ENCODE measurements at regions not wholly inside any gene's neighbourhood (a gene's known extent, or its start where the extent isn't known, plus 50 kb on each side); places are given as distances from the start of the nearest gene placed in this dataset.

- H3K27me3 ChIP-seq (ENCODE audit: control insufficient read depth, insufficient read depth, low read length, poor library complexity, severe bottlenecking), result no peaks in the 10 kb centered on the region
- 93% methylated on average over 4 of the region's 4 CpGs for WGBS, 2 experiments
- H3K36me3 ChIP-seq (ENCODE audit: control insufficient read depth, insufficient read depth, low read length), result no peaks in the 10 kb centered on the region
These were observed 146.2 kb downstream of the PLPP3 start for GRCh38 chr1:56433056-56433577.

GRCh38 chr1:56432166-56432971 lies 147.0 kb downstream of the PLPP3 start:
- Histone ChIP-seq H3K27me3 (ENCODE audit: control insufficient read depth, insufficient read depth, low read length, poor library complexity, severe bottlenecking) (no peaks in the 10 kb centered on the region), H3K36me3 (ENCODE audit: control insufficient read depth, insufficient read depth, low read length) (no peaks in the 10 kb centered on the region), H3K27ac (ENCODE audit: insufficient read depth, low read depth, low read length, poor library complexity, severe bottlenecking) (no peak overlapping the region), H3K9me3 (ENCODE audit: control insufficient read depth, low read length) (no peaks in the 10 kb centered on the region), H3K4me3 (ENCODE audit: insufficient read depth, low read depth, low read length) (no peak overlapping the region), H3K4me1 (ENCODE audit: control insufficient read depth, insufficient read depth, low read length) (peaks cover 40% of the 10 kb centered on the region)
- 68 to 77% methylated on average over 8 of the region's 8 CpGs for WGBS, 2 experiments

More at GRCh38 chr1:56433056-56433577, 146.2 kb downstream of the PLPP3 start:
- Histone ChIP-seq H3K4me1 (ENCODE audit: control insufficient read depth, insufficient read depth, low read length) (peaks cover 47% of the 10 kb centered on the region), H3K27ac (ENCODE audit: insufficient read depth, low read depth, low read length, poor library complexity, severe bottlenecking) (no peak overlapping the region), H3K9me3 (ENCODE audit: control insufficient read depth, low read length) (no peaks in the 10 kb centered on the region), H3K4me3 (ENCODE audit: insufficient read depth, low read depth, low read length) (no peak overlapping the region)

- Histone ChIP-seq H3K27me3 (ENCODE audit: control insufficient read depth, insufficient read depth, low read length, poor library complexity, severe bottlenecking) (peaks cover 9% of the 10 kb centered on the region), H3K27ac (ENCODE audit: insufficient read depth, low read depth, low read length, poor library complexity, severe bottlenecking) (no peak overlapping the region), H3K9me3 (ENCODE audit: control insufficient read depth, low read length) (no peaks in the 10 kb centered on the region), H3K4me1 (ENCODE audit: control insufficient read depth, insufficient read depth, low read length) (peaks cover 32% of the 10 kb centered on the region), H3K4me3 (ENCODE audit: insufficient read depth, low read depth, low read length) (no peak overlapping the region), H3K36me3 (ENCODE audit: control insufficient read depth, insufficient read depth, low read length) (no peaks in the 10 kb centered on the region)
- 85 to 89% methylated on average over 4 of the region's 4 CpGs for WGBS, 2 experiments
These were observed 149.1 kb downstream of the PLPP3 start for GRCh38 chr1:56430141-56430839.

GRCh38 chr1:56429288-56429687 lies 150.1 kb downstream of the PLPP3 start:
- Histone ChIP-seq H3K27me3 (ENCODE audit: control insufficient read depth, insufficient read depth, low read length, poor library complexity, severe bottlenecking) (peaks cover 9% of the 10 kb centered on the region), H3K36me3 (ENCODE audit: control insufficient read depth, insufficient read depth, low read length) (no peaks in the 10 kb centered on the region), H3K27ac (ENCODE audit: insufficient read depth, low read depth, low read length, poor library complexity, severe bottlenecking) (no peak overlapping the region), H3K4me3 (ENCODE audit: insufficient read depth, low read depth, low read length) (no peak overlapping the region), H3K4me1 (ENCODE audit: control insufficient read depth, insufficient read depth, low read length) (peaks cover 27% of the 10 kb centered on the region), H3K9me3 (ENCODE audit: control insufficient read depth, low read length) (no peaks in the 10 kb centered on the region)
- WGBS, 2 experiments, result 79 to 88% methylated on average over 2 of the region's 2 CpGs

- no peaks in the 10 kb centered on the region for H3K36me3 ChIP-seq (ENCODE audit: control insufficient read depth, insufficient read depth, low read length)
- H3K9me3 ChIP-seq (ENCODE audit: control insufficient read depth, low read length), result no peaks in the 10 kb centered on the region
- WGBS, 2 experiments, result 94 to 97% methylated on average over 1 of the region's 1 CpG
- peaks cover 14% of the 10 kb centered on the region for H3K4me1 ChIP-seq (ENCODE audit: control insufficient read depth, insufficient read depth, low read length)
- H3K4me3 ChIP-seq (ENCODE audit: insufficient read depth, low read depth, low read length), result no peak overlapping the region
- peaks cover 9% of the 10 kb centered on the region for H3K27me3 ChIP-seq (ENCODE audit: control insufficient read depth, insufficient read depth, low read length, poor library complexity, severe bottlenecking)
- no peak overlapping the region for H3K27ac ChIP-seq (ENCODE audit: insufficient read depth, low read depth, low read length, poor library complexity, severe bottlenecking)
These were observed 152.6 kb downstream of the PLPP3 start for GRCh38 chr1:56426587-56427381.

GRCh38 chr1:56425494-56426037 lies 153.8 kb downstream of the PLPP3 start:
- WGBS, 2 experiments, result 87 to 91% methylated on average over 3 of the region's 3 CpGs
- no peak overlapping the region for H3K27ac ChIP-seq (ENCODE audit: insufficient read depth, low read depth, low read length, poor library complexity, severe bottlenecking)
- H3K4me1 ChIP-seq (ENCODE audit: control insufficient read depth, insufficient read depth, low read length), result peaks cover 14% of the 10 kb centered on the region
- no peaks in the 10 kb centered on the region for H3K36me3 ChIP-seq (ENCODE audit: control insufficient read depth, insufficient read depth, low read length)
- H3K27me3 ChIP-seq (ENCODE audit: control insufficient read depth, insufficient read depth, low read length, poor library complexity, severe bottlenecking), result peaks cover 9% of the 10 kb centered on the region
- H3K9me3 ChIP-seq (ENCODE audit: control insufficient read depth, low read length), result no peaks in the 10 kb centered on the region
- no peak overlapping the region for H3K4me3 ChIP-seq (ENCODE audit: insufficient read depth, low read depth, low read length)

- no peaks in the 10 kb centered on the region for H3K9me3 ChIP-seq (ENCODE audit: control insufficient read depth, low read length)
- H3K27ac ChIP-seq (ENCODE audit: insufficient read depth, low read depth, low read length, poor library complexity, severe bottlenecking), result no peak overlapping the region
- no peaks in the 10 kb centered on the region for H3K36me3 ChIP-seq (ENCODE audit: control insufficient read depth, insufficient read depth, low read length)
- peaks cover 9% of the 10 kb centered on the region for H3K27me3 ChIP-seq (ENCODE audit: control insufficient read depth, insufficient read depth, low read length, poor library complexity, severe bottlenecking)
- WGBS, 2 experiments, result 53 to 64% methylated on average over 6 of the region's 6 CpGs
- no peak overlapping the region for H3K4me3 ChIP-seq (ENCODE audit: insufficient read depth, low read depth, low read length)
- peaks cover 14% of the 10 kb centered on the region for H3K4me1 ChIP-seq (ENCODE audit: control insufficient read depth, insufficient read depth, low read length)
These were observed 154.4 kb downstream of the PLPP3 start for GRCh38 chr1:56424744-56425493.

GRCh38 chr1:56423716-56424115 lies 155.6 kb downstream of the PLPP3 start:
- H3K9me3 ChIP-seq (ENCODE audit: control insufficient read depth, low read length), result no peaks in the 10 kb centered on the region
- no peak overlapping the region for H3K4me3 ChIP-seq (ENCODE audit: insufficient read depth, low read depth, low read length)
- no peak overlapping the region for H3K27ac ChIP-seq (ENCODE audit: insufficient read depth, low read depth, low read length, poor library complexity, severe bottlenecking)
- H3K36me3 ChIP-seq (ENCODE audit: control insufficient read depth, insufficient read depth, low read length), result no peaks in the 10 kb centered on the region
- H3K27me3 ChIP-seq (ENCODE audit: control insufficient read depth, insufficient read depth, low read length, poor library complexity, severe bottlenecking), result peaks cover 9% of the 10 kb centered on the region
- peaks cover 11% of the 10 kb centered on the region for H3K4me1 ChIP-seq (ENCODE audit: control insufficient read depth, insufficient read depth, low read length)
- 84 to 89% methylated on average over 2 to 4 of the region's 4 CpGs for WGBS, 2 experiments

- Histone ChIP-seq H3K4me1 (ENCODE audit: control insufficient read depth, insufficient read depth, low read length) (peaks cover 6% of the 10 kb centered on the region), H3K4me3 (ENCODE audit: insufficient read depth, low read depth, low read length) (no peak overlapping the region), H3K36me3 (ENCODE audit: control insufficient read depth, insufficient read depth, low read length) (no peaks in the 10 kb centered on the region), H3K27ac (ENCODE audit: insufficient read depth, low read depth, low read length, poor library complexity, severe bottlenecking) (no peak overlapping the region), H3K27me3 (ENCODE audit: control insufficient read depth, insufficient read depth, low read length, poor library complexity, severe bottlenecking) (no peaks in the 10 kb centered on the region), H3K9me3 (ENCODE audit: control insufficient read depth, low read length) (no peaks in the 10 kb centered on the region)
- WGBS, 2 experiments, result 93 to 98% methylated on average over 6 of the region's 6 CpGs
These were observed 161.2 kb downstream of the PLPP3 start for GRCh38 chr1:56418151-56418631.

Data from ectodermal cell (in vitro differentiated cells).